ENCODE measurements at regions not wholly inside any gene's neighbourhood (a gene's known extent, or its start where the extent isn't known, plus 50 kb on each side); places are given as distances from the start of the nearest gene placed in this dataset.
"Not testable (repeated sequence)": the region's sequence is repeated elsewhere in the genome, so short reads cannot be mapped to it uniquely, and the experiment has no call there.

DNA sequence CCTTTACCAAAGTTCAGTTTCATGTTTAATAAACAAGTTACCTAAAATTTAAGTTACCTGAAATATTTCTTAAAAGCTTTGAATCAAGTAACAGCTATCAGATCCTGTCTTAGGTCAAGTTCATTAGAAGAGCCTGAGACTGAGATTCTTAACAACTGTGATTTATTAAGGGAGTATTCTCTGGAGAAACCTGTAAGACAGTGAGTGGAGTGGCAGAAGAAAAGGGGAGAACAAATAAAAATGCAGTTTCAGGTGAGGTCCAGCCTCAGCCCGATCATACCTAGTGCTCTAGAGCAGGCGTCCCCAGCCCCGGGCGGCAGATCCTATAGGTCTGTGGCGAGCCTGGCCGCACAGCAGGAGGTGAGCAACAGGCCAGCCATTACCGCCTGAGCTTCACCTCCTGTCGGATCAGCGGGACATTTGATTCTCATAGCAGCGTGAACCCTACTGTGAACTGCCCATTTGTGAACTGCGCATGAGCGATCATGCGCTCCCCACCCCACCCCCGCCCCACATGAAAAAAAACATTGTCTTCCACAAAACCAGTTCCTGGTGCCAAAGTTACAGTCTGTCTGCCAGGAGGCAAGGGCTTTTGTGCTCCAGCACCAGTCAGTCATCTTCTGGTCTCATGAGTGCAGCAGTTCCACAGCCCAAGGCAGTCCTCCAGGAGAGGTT lies 59.2 kb upstream of the ADGRB3 start:
- no peak for DNase-seq (ENCODE audit: low spot score)

DNA sequence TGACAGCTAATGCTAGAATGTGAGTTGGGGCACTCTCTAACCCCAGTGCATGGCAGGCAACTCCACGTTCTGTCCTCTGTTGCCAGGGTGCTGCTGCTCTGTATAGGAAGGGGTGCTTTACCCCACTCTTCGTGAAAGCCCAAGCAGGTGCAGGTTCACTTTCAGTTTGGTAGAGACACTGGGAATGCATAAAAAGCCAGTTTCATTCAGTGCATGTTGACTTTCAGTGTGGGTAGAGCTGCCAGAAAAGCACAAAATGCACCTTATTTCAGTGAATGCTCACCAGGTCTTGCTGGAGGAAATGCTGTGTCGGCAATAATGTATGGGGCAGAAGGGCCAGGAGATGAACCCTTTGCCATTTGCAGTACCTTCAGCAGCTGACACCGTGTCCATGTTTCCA lies 62.1 kb upstream of the ADGRB3 start:
- no peak for DNase-seq (ENCODE audit: low spot score)

DNA sequence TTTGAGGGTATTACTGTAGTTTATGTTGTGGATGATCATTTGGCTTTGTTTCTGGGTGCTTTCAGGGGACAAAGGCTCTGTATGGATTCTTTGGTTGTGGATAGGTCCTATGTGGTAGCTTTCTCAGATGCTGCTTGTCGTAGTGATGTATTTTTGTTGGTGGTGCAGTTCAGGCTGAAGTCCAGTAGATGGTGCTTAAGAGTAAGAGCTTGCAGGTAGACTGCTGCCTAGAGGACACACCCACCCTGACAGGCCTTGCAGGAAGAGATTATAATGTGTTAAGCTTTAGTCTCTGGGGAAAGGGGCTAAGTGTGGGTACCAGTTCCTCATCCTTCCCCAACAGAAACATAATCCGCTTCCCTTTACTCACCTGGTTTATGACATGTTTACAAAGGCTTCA lies 62.6 kb upstream of the ADGRB3 start:
- DNase-seq (ENCODE audit: low spot score), result no peak

DNA sequence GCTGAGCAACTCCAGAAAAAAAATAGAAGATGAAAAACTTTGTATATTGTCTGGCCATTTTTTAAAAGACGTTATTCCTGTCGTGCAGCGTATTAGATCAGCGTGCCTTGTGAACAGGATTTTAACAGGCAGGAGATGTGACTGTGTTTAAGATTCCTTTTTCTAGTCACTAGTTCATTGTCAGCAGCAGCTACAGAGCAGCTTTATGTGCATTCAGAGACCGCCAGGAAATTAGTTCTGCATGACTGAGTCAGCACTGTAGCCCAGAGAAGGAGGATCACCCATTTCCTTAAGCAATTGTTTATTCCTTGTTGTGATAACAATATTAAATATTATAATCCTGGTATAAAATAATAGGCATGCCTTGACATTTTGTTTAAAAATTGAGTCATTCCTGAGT lies 75.4 kb upstream of the ADGRB3 start:
- DNase-seq (ENCODE audit: low spot score), result no peak

DNA sequence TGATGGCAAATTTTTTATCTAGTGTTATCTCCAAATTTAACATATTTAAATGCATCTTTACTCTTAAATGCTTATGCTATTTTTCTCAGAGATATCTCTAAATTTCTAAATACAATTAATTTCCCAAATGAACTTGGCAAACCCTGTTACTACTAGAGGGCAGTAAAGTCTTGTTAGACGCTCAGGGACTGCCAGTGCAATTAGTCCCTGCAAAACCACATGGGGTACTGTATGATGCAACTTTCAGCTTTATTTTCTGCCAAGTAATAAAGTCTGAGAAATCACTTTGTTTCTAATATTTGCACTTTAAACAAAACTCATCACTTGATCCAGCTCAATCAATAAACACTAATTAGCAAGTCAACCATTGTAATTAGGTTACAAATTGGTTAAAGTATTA lies 76.0 kb upstream of the ADGRB3 start:
- DNase-seq (ENCODE audit: low spot score), result no peak

DNA sequence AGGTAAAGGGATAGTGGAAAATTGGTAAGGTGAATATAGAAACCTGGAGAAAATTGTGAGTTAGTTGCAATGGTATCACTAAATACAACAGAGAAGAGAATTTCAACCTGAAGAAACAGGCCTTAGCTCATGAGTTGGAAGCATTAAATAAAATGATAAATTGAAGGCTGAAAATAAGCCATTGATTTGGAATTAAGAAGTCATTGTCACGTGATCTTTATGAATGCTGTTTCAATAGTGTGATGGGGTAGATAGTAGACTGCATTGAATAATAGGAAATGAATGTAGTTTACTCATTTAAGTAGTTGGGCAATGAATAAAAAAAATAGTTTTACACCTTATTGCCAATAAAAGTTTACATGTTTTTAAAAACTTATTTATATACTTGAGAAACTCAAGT lies 88.5 kb upstream of the ADGRB3 start:
- no peak for DNase-seq (ENCODE audit: low spot score)

DNA sequence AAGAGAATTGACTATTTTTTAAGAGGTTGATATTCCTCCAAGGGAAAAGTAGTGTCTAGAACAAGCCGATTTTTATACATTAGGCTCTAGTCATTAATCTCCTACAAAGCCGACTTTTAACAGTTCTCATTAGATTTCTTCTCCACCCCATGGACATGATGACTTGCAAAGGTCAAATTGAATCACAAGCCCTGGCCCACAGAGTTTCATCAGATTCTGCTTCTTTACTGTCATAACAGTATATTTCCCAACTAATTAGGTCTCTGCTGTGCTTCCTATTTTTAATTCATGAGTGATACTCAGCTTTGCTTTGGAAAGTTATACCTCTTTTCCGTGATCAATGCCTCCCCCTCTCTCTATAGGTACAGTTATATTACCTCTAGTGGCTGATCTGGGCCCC lies 90.6 kb upstream of the ADGRB3 start:
- no peak for DNase-seq (ENCODE audit: low spot score)

DNA sequence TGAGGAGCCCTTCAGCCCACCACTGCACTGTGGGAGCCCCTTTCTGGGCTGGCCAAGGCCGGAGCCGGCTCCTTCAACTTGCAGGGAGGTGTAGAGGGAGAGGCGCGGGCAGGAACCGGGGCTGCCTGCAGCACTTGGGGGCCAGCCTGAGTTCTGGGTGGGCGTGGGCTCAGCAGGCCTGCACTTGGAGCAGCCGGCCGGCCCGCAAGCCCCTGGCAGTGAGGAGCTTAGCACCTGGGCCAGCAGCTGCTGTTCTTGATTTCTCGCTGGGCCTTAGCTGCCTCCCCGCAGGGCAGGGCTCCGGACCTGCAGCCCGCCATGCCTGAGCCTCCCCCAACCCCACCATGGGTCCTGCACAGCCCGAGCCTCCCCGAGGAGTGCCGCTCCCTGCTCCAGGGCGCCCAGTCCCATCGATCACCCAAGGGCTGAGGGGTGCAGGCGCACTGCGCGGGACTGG lies 101.7 kb upstream of the ADGRB3 start:
- no peak for DNase-seq (ENCODE audit: low spot score)

DNA sequence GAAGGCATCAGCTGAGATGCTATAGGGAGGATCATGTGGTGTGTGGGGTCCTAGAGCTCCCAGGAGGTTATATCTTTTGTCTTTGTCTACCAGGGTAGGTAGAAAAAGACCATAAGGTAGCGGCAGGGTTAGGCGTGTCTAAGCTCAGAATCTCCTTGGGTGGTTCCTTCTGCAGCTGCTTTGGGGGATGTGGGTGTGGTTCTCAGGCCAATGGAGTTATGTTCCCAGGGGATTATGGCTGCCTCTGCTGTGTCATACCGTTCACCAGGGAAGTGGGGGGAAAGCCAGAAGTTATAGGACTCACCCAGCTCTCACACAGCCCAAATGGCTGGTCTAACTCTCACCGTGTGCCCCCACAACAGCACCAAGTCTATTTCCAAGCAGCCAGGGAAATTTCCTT lies 107.4 kb upstream of the ADGRB3 start:
- no peak for DNase-seq (ENCODE audit: low spot score)

DNA sequence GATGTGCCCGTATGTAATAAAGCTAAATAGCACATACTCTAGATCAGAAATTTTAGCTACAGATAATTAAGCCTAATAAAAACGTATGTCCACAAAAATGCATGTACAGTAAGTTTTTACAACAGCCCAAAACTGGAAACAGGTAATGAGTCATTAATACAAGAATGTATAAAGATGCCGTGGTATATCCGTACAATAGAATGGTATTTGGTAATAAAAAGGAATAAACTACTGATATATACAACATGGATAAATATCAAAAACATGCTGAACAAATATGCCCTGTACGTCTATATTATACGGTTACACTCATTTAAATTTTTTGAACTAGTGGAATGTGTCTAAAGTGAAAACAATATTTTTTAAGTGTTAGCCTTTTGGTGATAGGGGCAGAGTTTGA lies 128.2 kb upstream of the ADGRB3 start:
- DNase-seq (ENCODE audit: low spot score), result no peak

DNA sequence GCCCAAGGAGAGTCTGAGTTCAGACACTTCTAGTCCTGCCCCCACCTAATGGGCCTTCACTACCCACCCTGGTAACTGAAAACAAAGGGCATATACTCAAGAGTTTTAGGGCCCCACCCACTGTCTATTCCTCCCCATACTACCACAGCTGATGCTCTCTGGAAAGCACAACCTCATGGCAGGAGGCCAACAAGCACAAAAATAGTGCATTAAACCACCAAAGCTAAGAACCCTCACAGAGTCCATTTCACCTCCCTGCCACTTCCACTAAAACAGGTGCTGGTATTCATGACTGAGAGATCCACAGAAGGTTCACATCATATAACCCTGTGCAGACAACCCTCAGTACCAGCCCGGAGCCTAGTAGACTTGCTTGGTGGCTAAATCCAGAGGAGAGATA lies 132.1 kb upstream of the ADGRB3 start:
- DNase-seq (ENCODE audit: low spot score), result no peak

DNA sequence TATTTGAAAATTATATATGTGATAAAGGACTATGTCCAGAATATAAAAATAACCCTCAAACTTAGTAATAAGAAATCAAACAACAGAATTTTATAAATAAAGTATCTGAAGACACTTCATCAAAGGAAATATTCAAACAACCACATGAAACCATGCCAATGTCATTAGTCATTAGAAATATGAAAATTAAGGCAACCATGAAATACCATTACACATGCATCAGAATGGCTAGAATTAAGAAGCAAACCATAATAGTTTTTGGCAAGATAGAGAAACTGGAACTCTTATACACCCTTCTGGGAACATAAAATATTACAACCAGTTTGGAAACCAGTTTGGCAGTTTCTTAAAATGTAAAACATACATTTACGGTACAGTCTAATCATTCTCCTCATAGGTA lies 137.2 kb upstream of the ADGRB3 start:
- no peak for DNase-seq (ENCODE audit: low spot score)

DNA sequence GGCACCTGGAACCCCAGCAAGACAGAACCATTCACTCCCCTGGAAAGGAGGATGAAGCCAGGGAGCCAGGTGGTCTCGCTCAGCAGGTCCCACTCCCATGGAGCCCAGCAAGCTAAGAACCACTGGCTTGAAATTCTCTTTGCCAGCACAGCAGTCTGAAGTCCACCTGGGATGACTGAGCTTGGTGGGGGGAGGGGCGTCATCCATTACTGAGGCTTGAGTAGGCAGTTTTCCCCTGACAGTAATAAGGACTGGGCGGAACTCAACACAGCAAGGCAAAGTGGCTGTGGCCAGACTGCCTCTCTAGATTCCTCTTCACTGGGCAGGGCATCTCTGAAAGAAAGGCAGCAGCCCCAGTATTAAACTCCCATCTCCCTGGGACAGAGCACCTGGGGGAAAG lies 140.2 kb upstream of the ADGRB3 start:
- DNase-seq (ENCODE audit: low spot score), result not testable (repeated sequence)

DNA sequence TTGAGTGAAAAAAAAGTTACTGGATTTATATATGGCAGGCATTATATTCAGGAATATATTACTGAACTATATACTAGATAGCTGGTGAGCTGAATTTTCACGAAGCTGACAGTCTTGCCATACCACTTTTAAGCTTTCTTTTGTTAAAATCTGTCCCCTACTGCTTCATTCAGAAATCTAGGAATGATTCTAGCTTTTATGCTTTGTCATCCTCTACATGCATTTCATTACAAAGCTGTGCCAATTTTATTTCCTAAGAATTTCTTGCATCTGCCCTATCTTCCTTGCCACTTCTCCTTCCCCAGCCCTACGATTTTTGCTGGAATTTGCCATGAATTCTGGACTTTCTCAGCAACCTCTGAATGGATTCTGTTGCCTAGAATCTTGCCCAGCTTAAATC lies 158.5 kb upstream of the ADGRB3 start:
- DNase-seq (ENCODE audit: low spot score), result no peak

DNA sequence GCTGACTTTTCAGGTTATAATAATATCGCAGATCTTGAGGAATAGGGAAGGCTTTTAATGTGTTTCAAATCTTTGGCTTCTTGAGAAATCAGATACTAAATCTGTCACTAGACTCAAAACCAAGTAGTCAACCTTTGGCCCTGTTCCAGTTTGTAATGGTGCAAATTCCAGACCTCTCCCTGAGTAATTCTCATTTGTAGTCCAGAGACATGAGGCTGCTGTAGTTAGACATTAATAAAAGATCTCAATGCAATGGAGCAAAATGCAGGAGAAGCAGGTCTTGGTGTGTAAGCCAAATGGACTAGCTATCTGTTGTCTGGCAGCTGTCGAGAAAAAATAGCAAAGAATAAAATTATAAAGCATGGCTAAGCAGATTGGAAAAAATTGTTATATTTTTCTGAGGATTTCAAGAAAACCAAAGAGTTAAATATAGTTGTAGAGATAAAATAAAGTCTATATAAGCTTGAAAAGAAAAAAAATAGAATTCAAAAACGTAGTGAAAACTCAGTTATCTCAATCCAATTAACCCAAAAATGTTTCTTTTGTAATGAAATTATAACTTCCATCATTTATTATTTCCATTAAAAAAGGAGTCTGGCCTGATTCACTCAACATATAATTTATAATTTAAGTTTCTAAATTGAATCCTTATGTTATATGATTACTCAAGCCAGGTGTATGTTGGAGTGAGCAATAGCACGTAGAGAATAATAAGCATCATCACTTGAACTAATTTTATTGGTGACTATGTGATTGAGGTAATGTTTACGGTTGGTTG lies 161.5 kb upstream of the ADGRB3 start:
- DNase-seq (ENCODE audit: low spot score), result no peak

DNA sequence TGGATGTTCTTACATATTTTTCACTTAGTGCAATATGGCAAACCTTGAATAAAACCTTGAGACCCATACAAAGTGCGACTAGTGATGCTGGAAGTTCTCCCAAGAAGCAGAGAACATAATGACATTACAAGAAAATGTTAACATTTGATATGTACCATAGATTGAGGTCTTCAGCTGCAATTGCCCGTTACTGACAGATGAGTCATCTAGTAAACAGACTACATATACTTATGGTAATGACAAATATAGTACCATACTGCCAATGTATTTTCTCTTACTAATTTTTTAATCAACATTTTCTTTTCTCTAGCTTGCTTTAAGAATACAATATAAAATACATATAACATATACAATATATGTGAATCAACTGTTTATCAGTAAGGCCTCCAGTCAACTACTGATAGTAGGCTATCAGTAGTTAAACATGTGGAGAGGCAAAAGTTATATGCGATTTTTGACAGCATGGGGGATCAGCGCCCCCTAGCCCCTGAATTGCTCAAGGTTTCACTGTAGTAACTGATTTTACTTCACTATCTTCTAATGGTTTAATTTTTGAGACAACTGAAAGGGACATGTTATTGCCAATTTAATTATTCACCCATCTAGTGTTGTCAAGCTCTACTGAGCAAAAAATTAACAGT lies 166.7 kb upstream of the ADGRB3 start:
- no peak for DNase-seq (ENCODE audit: low spot score)

DNA sequence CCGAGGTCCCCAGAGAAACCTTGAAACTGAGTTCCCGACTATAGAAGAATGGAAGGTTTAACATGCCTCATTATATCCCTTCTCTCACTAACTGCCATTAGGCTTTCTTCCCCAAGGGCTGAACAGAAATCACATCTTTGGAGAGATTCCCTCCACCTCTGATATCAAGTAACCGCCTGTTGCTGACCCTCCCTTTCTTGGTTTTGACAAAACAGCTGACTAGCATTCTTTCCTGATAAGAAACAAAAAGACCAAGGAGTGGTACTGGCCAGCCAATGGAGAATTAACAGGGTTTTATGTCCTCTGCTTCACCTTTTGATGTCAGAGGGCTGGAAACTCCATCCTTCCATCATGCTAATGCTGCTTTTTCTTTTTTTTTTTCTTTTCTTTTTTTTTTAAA lies 176.6 kb upstream of the ADGRB3 start:
- DNase-seq (ENCODE audit: low spot score), result no peak

DNA sequence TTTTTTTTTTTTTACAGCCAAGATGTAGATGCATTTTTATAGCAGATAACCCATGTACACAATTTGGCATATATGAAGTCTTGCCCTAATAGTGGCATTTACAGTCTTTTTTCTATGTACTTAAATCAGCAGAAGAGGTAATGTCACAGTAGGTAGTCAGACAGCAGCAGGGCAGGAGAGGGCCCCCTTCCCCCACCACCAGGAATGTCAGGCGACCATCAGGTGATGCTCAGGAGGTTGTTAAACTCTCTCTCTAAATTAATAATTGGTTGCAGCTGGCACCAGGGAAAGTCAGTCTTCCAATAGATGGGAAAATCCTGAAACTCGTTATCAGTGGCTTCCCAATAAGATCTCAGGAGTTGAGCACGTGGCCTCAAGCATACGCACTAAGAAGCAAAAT lies 188.0 kb upstream of the ADGRB3 start:
- DNase-seq (ENCODE audit: low spot score), result no peak

DNA sequence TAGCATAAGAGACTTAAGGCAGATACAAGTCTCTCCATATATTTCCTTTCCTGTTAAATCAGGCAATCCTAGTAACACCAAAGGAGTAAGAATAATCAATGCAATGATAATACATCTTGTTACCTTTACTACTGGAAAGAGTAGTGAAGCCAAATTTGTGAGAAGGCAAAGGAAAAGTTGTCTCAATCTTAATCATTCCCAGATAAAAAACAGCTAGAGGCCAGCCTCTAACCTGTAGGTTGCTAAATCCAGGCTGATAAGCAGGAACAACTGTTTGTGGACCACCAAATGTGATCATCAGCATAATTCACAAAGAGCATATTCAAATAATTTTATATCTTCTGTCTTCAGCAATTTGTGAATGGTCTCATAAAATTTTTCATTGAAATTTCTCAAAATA lies 189.2 kb upstream of the ADGRB3 start:
- no peak for DNase-seq (ENCODE audit: low spot score)

DNA sequence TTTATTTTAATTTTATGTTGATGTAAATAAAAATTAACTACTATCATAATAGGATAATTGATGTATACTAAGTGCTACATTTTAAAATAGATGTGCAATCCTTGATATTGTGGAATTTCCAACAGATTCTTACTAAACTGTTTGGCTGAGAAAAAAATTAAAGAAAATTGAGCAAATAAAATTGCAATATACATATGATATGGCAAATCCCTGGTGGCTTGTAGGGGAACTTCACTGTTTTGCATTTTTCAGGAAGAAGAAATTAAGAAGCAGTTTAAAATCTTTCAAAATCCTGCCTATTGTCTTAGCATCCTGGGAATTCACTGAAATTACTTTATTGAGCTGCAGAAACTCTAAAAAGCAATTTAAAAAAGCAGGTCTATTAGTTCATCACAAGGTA lies 191.4 kb upstream of the ADGRB3 start:
- DNase-seq (ENCODE audit: low spot score), result no peak

DNA sequence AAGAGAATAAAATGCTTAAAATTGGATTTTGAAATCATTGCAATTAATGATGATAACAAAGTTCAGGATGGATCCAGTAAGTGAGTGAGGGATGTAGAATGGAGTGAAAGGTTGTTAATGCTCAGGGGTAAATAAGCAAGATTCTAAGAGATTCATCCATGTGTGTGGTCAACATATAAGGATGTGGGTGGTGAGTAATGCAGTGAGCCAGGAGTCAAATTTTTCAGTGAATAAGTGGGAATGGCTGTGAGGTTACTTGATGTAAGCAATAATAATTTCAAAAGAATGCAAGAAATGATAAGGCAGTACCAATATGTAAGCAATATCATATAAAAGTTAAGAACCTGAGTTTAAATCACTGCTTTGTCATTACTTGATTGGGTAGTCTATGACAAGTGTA lies 207.5 kb upstream of the ADGRB3 start:
- DNase-seq (ENCODE audit: low spot score), result no peak

DNA sequence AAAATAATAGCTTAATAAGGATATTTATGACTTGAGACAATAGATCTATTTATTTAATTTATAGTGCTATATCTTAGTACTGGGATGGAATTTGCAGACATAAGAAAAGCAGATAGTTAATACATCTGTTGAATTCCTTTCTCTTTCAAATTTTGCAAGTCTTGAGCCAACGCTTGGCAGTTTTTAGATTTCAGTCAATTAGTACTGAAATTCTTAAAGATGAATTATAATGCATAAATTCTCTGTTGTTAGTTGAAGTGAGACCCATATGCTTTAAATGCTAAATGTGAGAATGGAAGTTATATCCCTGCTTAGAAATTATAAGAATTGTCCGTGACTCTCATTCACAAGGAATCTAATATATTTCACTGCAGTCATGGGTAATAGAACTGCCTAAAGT lies 225.1 kb upstream of the ADGRB3 start:
- DNase-seq (ENCODE audit: low spot score), result no peak

DNA sequence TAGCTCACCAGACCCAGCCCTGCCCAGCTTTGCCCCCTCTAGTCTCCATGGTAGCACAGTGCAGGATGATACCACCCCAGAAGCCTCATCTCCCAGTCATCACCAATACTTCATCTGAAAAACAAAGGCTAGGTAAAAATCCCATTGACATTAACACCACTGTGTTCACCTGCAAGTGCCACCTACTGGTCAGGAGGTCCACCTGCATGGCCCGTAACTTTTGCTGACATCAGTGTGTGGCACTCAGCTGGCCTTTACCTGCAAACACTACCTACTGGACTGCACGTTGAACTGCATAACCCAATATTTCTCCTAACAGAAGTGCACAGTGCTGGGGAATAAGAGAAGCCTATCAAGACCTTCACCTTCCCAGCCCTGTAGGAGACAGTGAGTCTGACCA lies 234.7 kb upstream of the ADGRB3 start:
- DNase-seq (ENCODE audit: low spot score), result no peak

DNA sequence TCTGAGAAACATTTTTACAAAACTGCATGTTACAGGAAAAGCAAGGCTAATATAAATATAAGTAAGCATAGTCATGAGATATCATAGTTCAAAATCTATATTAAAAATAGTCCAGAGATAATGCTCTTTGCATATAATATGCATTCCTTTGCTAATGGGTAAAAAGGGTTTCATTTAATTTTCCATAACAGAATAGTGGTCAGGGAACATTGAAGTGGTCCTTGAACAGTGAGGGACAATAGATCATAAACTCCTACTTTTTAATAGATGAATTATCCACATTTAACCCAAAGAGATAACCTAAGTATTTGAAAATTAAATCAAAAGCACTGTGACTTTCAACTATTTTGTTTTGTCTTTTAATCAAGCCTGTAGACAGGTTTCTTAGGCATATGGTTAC lies 243.1 kb upstream of the ADGRB3 start:
- DNase-seq (ENCODE audit: low spot score), result no peak

Data from kidney capillary endothelial cell (primary cell).